Thyroid gland (tissue), 4 donors: ENCODE measurements at regions not wholly inside any gene's neighbourhood (a gene's known extent, or its start where the extent isn't known, plus 50 kb on each side); places are given as distances from the start of the nearest gene placed in this dataset.

Source experiments
- DNase-seq, 2 donors: peaks; one replicate each; pipeline ENCODE4 v3.0.0-alpha.2; 2019
- H3K27ac ChIP-seq, 3 donors: fragments of 200-600 bp; sonication (generic); 1 replicate in 2 of 3; 2 replicates in 1 of 3; pipeline ENCODE4 v1.5.1; 2016 to 2019; ENCODE audit warnings: mild to moderate bottlenecking in 1 of 3, moderate library complexity in 1 of 3
- H3K27me3 ChIP-seq: fragments of 200-600 bp; sonication (generic); one replicate; pipeline ENCODE4 v1.5.1; 2019
- H3K36me3 ChIP-seq, 2 donors: fragments of 200-600 bp; sonication (generic); one replicate each; pipeline ENCODE4 v1.5.1; 2016 to 2019
- H3K4me1 ChIP-seq, 2 donors: fragments of 200-600 bp; sonication (generic); one replicate each; pipeline ENCODE4 v1.5.1; 2017 to 2019
- H3K4me3 ChIP-seq, 3 donors: fragments of 200-600 bp; sonication (generic); replicated peaks in 1 of 3; 1 replicate in 2 of 3; 2 replicates in 1 of 3; pipeline ENCODE4 v1.5.1; 2016; ENCODE audit warnings: mild to moderate bottlenecking in 1 of 3
- H3K9me3 ChIP-seq: fragments of 200-600 bp; sonication (generic); one replicate; pipeline ENCODE4 v1.5.1; 2017
- POLR2A ChIP-seq, 2 donors: fragments of 450-650 bp; IDR thresholded peaks; one replicate each; pipeline ENCODE4 v1.6.1; 2017; ENCODE audit warnings: antibody characterized with exemption in 2 of 2, mild to moderate bottlenecking in 2 of 2, moderate library complexity in 1 of 2
- WGBS, 2 donors: methylation state at CpG; one replicate each; pipeline ENCODE4 v1.1.5; 2017; 5-methylcytosine and 5-hydroxymethylcytosine counted together
- intact Hi-C: fragments of 100-400 bp; cut with DNase I; formaldehyde crosslinking; loops from one replicate; pipeline ENCODE4 v1.15.1; 2023
- TF ChIP-seq, protein P1 (sequence below), 6 experiments: fragments of 200-600 bp in 3 of 6; fragments of 450-650 bp in 3 of 6; sonication (generic) in 3 of 6; IDR thresholded peaks; one replicate each; pipeline ENCODE4 v1.5.1; 2016 to 2019; ENCODE audit warnings: antibody characterized with exemption in 6 of 6, mild to moderate bottlenecking in 2 of 6, inconsistent platforms in 1 of 6, moderate library complexity in 1 of 6

GRCh38 chr4:35164063-35164462 is 1080.3 kb downstream of the ARAP2 start:
- 94 to 98% methylated on average over 1 of the region's 1 CpG for WGBS, 2 donors
- no peaks in the 10 kb centered on the region for H3K27me3 ChIP-seq
- H3K4me1 ChIP-seq = no peaks in the 10 kb centered on the region
- no peaks in the 10 kb centered on the region for H3K36me3 ChIP-seq
- no peak overlapping the region for H3K4me3 ChIP-seq
- no peak for DNase-seq
- intact Hi-C loops = no loop called here
- no peak overlapping the region for H3K27ac ChIP-seq
- no peaks in the 10 kb centered on the region for H3K9me3 ChIP-seq
- no peak for TF ChIP-seq POLR2A (IDR thresholded peaks at IDR 0.05)
- TF ChIP-seq, protein P1, sequence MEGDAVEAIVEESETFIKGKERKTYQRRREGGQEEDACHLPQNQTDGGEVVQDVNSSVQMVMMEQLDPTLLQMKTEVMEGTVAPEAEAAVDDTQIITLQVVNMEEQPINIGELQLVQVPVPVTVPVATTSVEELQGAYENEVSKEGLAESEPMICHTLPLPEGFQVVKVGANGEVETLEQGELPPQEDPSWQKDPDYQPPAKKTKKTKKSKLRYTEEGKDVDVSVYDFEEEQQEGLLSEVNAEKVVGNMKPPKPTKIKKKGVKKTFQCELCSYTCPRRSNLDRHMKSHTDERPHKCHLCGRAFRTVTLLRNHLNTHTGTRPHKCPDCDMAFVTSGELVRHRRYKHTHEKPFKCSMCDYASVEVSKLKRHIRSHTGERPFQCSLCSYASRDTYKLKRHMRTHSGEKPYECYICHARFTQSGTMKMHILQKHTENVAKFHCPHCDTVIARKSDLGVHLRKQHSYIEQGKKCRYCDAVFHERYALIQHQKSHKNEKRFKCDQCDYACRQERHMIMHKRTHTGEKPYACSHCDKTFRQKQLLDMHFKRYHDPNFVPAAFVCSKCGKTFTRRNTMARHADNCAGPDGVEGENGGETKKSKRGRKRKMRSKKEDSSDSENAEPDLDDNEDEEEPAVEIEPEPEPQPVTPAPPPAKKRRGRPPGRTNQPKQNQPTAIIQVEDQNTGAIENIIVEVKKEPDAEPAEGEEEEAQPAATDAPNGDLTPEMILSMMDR (IDR thresholded peaks at IDR 0.05) = no peak

- no peak for TF ChIP-seq POLR2A (IDR thresholded peaks at IDR 0.05)
- WGBS, 2 donors = 82 to 88% methylated on average over 5 of the region's 5 CpGs
Measured at GRCh38 chr4:35166466-35166865, 1077.8 kb downstream of the ARAP2 start.

GRCh38 chr4:35167385-35167784 is 1076.9 kb downstream of the ARAP2 start:
- intact Hi-C loops = no loop called here
- WGBS, 2 donors = 67 to 70% methylated on average over 2 of the region's 2 CpGs
- H3K27me3 ChIP-seq = no peaks in the 10 kb centered on the region
- no peak overlapping the region for H3K4me3 ChIP-seq
- H3K27ac ChIP-seq = no peak overlapping the region
- no peaks in the 10 kb centered on the region for H3K4me1 ChIP-seq
- no peaks in the 10 kb centered on the region for H3K36me3 ChIP-seq
- H3K9me3 ChIP-seq = no peaks in the 10 kb centered on the region
- TF ChIP-seq, protein P1 (IDR thresholded peaks at IDR 0.05) = no peak
- TF ChIP-seq POLR2A (IDR thresholded peaks at IDR 0.05) = no peak
- DNase-seq = no peak

More at GRCh38 chr4:35166466-35166865, 1077.8 kb downstream of the ARAP2 start:
- Histone ChIP-seq H3K27ac (no peak overlapping the region), H3K36me3 (no peaks in the 10 kb centered on the region), H3K9me3 (no peaks in the 10 kb centered on the region), H3K27me3 (no peaks in the 10 kb centered on the region), H3K4me1 (no peaks in the 10 kb centered on the region), H3K4me3 (no peak overlapping the region)
- intact Hi-C loops = no loop called here
- DNase-seq = no peak

GRCh38 chr4:35175487-35175886 is 1068.8 kb downstream of the ARAP2 start:
- Histone ChIP-seq H3K36me3 (no peaks in the 10 kb centered on the region), H3K9me3 (no peaks in the 10 kb centered on the region), H3K4me1 (no peaks in the 10 kb centered on the region), H3K4me3 (no peak overlapping the region), H3K27ac (no peak overlapping the region), H3K27me3 (no peaks in the 10 kb centered on the region)
- intact Hi-C loops = no loop called here
- DNase-seq = no peak
- 75 to 86% methylated on average over 4 of the region's 4 CpGs for WGBS, 2 donors
- TF ChIP-seq, protein P1 (IDR thresholded peaks at IDR 0.05) = no peak
- TF ChIP-seq POLR2A (IDR thresholded peaks at IDR 0.05) = no peak

- Histone ChIP-seq H3K36me3 (no peaks in the 10 kb centered on the region), H3K4me3 (no peak overlapping the region), H3K4me1 (no peaks in the 10 kb centered on the region), H3K27ac (no peak overlapping the region), H3K9me3 (no peaks in the 10 kb centered on the region), H3K27me3 (no peaks in the 10 kb centered on the region)
- intact Hi-C loops = no loop called here
- 24 to 34% methylated on average over 2 of the region's 2 CpGs for WGBS, 2 donors
- DNase-seq = no peak
- TF ChIP-seq, protein P1 (IDR thresholded peaks at IDR 0.05) = no peak
- TF ChIP-seq POLR2A (IDR thresholded peaks at IDR 0.05) = no peak
Measured at GRCh38 chr4:35175894-35176293, 1068.4 kb downstream of the ARAP2 start.

- Histone ChIP-seq H3K36me3 (no peaks in the 10 kb centered on the region), H3K27me3 (no peaks in the 10 kb centered on the region), H3K4me1 (no peaks in the 10 kb centered on the region), H3K4me3 (no peak overlapping the region), H3K27ac (no peak overlapping the region), H3K9me3 (no peaks in the 10 kb centered on the region)
- DNase-seq = no peak
- no peak for TF ChIP-seq POLR2A (IDR thresholded peaks at IDR 0.05)
- TF ChIP-seq, protein P1 (IDR thresholded peaks at IDR 0.05) = no peak
- intact Hi-C loops = no loop called here
Measured at GRCh38 chr4:35182451-35182850, 1061.9 kb downstream of the ARAP2 start.
